Frontal cortex (tissue), 3 donors: ENCODE measurements at regions not wholly inside any gene's neighbourhood (a gene's known extent, or its start where the extent isn't known, plus 50 kb on each side); places are given as distances from the start of the nearest gene placed in this dataset.
"Not testable (repeated sequence)": the region's sequence is repeated elsewhere in the genome, so short reads cannot be mapped to it uniquely, and the experiment has no call there.

Experiments used
- DNase-seq, 2 donors: peaks; one replicate each; pipeline ENCODE4 v3.0.0; 2012; ENCODE audit warnings: low spot score in 2 of 2
- FAIRE-seq: peaks from 2 replicates; lab custom pipeline; 2012; peaks lifted over from hg19 to GRCh38; lab: Jason Lieb, UNC
- donor health status: control.
- donor health status: control.
- donor health status: control.

DNA sequence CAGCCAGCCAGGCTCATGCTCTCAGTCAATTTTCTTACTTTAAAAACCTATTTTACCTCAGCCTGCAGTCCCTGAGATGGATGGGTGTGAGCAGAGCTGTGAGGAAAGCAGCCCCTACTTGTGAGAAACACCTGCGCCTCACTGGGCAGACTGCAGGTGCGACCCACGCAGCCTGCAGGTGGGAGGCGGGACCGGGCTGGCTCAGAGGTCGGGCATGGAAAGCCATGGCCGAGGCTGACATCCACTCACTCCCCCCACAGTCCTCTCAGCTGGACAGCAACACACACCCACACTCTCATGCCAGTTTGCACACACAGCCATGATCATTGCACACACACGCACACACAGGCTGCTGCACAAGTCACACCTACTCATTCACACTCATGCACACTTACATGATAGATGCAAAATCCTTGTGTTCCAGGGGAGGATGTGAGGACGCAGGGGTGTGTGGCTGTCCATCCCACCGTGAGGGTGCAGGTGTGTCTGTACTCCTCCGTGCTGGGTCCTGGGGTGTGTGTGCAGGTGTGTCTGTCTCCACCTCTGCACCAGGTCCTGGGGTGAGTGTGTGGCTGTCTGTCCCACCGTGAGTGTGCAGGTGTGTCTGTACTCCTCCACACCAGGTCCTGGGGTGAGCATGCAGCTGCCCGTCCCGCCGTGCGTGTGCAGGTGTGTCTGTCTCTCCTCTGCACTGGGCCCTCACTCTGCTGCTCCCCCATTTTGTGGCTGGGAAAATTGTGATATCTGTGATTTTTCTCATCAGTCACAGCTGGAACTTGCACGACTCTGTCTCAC, 166.5 kb downstream of the RTP5 start:
- DNase-seq (no peak), FAIRE-seq (no peak)

DNA sequence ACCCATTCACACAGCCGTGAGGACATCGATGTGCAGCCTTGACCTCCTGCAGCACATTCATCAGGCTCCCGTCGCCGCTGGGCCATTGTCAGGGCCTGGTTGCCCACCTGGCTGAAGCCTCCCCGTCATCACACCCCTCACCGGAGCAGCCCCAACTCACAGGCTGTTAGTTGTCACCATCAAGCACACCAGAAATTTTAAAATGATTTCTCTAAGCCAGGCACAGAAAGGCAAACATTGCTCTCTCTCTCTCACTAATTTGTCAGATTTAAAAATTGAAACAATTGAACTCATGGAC, 167.1 kb downstream of the RTP5 start:
- FAIRE-seq (no peak), DNase-seq (no peak)

DNA sequence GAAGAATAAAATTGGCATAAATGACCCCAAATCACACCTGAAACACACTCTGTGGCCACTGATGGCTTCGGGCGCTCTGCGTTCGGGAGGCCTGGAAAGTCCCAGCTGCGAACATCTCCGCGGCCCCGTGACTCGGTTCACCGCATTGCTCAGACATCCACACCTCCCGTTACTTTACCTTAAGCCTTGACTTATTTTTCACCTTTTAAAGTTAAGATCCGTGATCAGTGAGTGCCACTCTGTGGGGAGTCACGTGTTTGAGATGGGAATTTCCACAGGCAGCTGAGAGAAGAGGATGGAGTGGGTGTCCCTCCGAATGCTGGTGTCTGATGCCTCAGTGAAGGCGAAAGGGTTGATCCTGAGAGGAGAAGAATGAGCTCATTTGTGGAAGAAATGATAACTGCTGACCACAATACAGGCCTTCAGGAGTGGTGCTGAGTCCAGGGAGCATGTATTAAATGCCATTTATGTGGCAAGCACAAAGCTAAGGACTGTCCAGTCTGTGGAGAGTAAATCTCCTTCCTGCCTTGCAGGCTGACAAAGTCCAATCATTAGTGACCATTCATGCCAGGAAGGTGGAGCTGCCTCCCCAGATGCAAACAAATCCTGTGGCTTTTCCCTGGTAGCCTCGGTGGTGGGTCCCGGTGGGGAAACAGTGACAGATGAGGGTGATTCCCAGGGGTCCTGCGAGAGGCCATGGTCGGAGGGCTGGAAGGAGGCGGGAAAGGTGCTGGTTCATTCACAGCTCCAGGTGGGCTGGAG, 168.8 kb downstream of the RTP5 start:
- FAIRE-seq (no peak), DNase-seq (no peak)

DNA sequence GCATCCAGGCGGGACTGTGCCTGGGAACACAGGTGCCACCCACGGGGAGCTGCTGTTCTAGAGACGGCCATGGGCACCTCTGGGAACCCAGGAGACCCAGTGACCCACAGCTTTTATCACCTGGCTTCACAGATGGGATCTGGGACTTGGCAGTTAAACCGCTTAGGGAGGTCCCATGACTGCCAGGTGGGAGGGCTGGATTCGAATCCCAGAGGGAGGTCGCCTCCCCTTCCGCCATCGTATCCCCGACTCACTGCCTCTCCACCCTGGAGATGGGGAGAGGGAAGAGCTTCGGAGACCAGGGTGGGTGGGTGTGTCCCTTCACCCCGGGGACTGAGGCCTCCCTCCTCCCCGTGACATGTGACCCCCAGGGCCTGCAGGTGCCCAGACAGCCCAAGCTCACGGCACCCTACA, 169.4 kb downstream of the RTP5 start:
- FAIRE-seq, result no peak
- no peak for DNase-seq

DNA sequence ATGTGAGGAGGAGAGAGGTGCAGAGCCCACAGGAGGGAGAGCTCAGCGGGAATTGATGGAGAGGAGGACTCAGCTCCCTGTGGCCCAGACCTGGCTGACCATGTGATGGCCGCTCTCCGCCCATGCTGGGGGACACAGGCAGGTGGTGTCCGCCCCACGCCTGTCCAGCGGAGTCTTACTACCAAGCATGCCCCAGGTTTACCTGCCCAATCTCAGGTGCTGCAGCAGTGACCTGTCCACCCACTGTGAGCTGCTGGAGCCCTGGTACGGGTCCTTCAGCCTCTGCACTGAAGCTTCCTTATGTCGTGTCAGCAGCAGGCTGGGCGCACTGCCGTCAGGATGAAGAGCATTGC, 170.8 kb downstream of the RTP5 start:
- FAIRE-seq, result no peak
- no peak for DNase-seq

DNA sequence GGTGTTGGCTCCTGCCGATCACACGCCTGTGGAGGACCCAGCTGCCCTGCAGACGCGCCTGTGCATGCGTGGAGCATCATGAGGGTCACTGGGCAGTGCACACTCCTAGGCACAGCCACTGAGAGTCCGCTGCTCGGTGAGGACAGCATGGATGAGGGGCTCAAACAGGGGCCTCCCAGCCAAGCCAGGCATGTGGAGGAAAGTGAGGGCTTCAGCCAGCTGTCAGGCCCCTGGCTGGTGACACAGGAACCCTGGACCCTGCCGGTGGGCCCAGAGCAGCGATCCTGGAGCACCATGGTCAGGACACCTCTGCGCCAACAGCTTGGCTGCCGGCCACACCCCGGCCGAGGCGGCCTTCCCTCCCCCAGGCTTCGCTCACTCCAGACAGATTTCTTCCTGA, 171.2 kb downstream of the RTP5 start:
- DNase-seq (no peak), FAIRE-seq (no peak)

DNA sequence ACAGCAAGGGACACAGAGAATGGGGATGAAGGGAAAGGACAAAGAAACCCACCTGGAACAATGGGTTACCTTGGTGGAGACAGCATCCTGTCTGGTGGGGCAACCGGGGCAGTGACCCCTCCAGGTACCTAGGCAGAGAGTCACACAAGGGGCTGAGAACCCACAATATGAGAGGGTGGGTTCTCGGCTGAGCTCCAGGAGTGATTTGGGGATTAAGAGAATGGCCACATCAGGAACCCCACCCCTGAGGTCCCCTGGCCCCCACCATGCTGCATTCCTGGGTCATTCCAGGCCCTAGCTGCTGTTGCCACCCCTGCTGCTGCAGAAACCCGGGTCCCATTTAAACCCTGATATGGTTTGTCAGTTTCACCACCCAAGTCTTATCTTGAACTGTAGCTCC, 172.3 kb downstream of the RTP5 start:
- DNase-seq (no peak), FAIRE-seq (no peak)

DNA sequence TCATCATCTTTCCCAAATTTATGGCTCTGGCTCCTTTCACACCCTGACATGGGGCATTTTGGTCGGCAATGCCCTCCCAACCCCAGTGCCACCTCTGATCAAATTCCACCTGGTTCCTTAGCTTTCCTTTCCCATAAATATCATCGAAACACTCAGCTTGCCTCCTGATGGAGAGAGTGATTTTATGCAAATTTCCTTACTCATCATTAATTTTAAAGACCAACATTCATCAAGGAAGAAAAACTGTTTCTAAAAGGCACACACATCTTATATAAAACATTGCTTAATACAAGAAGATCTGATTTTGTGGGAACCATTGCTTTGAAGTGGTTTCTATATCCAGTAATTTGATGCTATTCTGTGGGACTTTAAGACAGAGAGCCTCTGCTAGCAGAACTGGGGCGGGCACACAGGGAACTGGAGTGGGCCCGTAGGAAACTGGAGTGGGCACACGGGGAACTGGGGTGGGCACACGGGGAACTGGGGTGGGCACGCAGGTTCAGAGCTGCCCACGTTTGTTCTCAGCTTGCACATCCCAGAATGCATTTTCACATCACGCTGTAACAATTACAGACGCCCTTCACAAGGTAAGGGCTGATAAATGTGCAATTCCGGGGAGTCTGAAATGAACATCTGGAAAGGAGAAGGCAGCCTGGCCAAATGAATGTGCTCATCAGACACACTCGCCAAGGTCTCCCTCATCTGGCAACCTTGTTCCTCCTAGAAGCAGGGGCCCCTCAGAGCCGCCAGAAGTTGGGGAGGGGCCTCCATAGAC, 174.2 kb downstream of the RTP5 start:
- FAIRE-seq, result no peak
- no peak for DNase-seq

DNA sequence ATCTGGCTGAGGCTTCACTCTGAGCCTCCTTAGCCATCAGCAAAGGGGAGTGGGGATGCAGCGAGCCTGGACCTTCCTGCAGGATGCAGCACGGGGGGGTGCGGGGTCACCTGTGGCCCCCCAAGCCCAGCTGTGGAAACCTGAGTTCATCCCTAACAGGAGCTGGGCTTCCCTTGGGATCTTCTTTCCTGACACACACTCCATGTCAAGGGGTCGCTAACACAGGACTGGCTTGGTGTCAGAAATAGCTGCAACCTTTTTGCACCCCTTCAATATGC, 174.7 kb downstream of the RTP5 start:
- FAIRE-seq, result no peak
- DNase-seq, result no peak

DNA sequence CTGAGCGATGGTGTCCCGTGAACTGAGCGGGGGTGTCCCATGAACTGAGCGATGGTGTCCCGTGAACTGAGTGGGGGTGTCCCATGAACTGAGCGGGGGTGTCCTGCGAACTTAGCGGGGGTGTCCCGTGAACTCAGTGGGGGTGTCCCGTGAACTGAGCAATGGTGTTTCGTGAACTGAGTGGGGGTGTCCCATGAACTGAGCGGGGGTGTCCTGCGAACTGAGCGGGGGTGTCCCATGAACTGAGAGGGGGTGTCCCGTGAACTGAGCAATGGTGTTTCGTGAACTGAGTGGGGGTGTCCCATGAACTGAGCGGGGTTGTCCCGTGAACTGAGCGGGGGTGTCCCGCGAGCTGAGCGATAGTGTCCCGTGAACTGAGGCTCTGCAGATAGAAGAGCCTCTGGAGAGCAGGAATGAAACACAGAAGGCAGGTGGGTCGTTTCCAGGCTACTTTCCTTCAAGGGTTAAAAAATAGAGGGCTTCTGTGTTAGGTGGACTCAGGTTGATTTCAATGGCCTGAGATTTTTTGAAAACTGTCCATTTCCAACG, 176.1 kb downstream of the RTP5 start:
- not testable (repeated sequence) for FAIRE-seq, DNase-seq

DNA sequence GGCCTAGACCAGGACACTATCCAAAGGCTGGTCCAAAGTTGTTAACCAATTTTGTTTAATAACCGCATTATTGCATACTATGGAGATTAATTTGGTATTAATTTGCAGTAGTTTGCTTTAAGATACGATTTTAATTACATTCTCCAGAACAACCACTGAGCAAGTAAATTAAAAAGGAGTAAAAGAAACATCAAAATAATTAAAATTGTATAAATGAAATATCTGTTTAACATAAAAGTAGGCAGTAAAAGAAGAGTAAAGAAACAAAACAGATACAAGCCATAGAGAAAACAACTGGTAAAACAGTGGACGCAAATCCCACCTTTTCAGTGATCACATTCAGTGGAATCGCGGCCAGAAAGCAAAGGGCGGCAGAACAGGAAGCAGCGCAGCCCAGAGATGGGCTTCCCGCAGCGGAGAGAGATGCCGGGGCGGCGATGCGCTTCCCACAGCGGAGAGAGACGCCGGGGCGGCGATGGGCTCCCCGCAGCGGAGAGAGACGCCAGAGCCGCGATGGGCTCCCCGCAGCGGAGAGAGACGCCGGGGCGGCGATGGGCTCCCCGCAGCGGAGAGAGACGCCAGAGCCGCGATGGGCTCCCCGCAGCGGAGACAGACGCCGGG, 176.8 kb downstream of the RTP5 start:
- DNase-seq (no peak), FAIRE-seq (no peak)

DNA sequence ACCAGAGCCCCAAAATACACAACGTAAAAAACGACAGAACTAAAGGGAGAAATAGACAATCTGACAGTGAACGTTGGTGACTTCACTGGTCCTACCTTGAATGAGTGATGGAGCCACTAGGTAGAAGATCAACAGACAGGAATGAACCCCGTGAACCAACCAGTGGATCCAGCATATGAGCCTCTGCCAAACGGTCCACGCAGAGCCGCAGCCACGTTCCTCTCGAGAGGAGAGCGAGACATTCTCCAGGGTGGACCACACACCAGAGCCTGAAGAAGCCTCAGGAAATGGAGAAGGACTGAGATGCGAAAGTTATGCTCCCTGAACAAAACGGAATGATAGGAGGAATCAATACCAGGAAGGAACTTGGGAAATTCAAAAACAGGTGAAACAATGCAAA, 178.4 kb downstream of the RTP5 start:
- FAIRE-seq, result no peak
- DNase-seq, result no peak

DNA sequence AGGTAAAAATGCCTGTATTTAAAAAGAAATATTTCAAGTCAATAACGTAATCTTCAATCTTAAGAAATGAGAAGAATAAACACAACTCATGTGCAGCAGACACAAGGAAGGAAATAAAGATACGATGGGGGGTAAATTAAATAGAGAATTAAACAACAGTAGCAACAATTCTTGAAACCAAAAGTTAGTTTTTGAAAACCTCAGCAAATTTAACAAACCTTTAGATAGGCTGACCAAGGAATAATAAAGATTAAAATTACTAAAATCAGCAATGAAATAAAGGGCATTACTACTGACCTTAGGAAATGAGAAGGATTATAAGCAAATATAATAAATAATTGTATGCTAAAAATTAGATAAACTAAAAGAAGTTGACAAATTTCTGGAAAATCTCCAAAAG, 178.9 kb downstream of the RTP5 start:
- DNase-seq, result no peak
- FAIRE-seq, result no peak

DNA sequence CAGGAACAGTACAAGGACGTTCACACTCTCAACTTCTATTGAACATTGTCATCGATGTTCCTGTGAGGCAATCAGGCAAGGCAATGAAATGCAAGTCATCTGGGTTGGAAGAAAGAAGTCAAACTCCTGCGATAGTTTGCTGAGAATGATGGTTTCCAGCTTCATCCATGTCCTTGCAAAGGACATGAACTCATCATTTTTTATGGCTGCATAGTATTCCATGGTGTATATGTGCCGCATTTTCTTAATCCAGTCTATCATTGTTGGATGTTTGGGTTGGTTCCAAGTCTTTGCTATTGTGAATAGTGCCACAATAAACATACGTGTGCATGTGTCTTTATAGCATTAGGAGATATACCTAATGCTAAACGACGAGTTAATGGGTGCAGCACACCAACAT, 180.0 kb downstream of the RTP5 start:
- DNase-seq, FAIRE-seq: not testable (repeated sequence)

DNA sequence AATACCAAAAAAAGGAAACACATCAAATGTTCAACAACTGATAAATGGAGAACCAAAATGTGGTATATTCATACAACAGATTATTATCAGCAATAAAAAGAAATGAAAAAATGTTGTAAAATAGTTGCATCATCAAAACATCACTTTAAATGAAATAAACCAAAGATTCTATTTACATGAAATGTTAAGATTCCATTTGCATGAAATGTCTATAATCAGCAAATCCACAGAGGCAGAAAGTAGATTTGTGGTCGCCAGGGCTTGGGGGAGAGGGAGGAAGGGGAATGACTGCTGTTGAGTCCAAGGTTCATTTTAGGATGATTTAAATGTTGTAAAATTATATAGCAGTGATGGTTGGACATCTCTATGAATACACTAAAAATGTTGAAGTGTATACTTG, 181.9 kb downstream of the RTP5 start:
- DNase-seq (no peak), FAIRE-seq (no peak)

DNA sequence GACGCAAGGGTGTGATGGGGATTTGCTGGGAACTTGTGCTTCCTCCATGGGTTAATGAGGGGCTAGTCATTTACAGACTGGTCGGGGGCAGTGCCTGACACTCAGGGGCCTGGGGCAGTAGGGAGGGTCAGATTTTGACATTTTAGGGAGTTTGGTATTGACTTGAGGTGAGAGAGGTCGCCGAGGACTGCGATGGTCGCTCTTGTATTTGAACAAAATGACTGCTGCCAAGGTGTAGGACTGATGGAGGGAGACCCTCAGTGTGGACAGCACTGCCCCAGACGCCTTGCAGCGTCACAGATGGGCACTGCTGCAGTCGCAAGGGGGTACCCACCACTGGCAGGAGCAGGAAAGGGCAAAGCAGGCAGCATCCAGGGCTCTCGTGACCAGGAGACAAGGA, 182.9 kb downstream of the RTP5 start:
- FAIRE-seq (no peak), DNase-seq (no peak)

DNA sequence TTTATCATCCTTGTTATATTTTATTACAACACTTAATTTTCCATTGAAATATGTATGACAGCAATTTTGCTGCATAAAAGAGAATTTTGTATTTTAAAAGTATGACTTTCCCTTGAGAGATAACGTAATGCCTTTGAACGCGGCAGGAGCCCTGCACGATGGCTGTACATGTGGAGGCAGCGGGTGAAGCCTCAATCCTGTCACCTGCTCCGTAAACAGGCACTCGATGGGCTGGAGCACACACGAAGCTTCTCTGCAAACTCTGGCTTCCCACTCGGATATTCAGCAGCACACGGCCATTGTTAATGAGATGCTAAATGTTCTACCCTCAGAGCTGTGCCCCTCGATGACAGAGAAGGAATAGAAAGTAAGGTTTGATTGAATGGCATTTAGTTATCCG, 184.4 kb downstream of the RTP5 start:
- FAIRE-seq (no peak), DNase-seq (no peak)

DNA sequence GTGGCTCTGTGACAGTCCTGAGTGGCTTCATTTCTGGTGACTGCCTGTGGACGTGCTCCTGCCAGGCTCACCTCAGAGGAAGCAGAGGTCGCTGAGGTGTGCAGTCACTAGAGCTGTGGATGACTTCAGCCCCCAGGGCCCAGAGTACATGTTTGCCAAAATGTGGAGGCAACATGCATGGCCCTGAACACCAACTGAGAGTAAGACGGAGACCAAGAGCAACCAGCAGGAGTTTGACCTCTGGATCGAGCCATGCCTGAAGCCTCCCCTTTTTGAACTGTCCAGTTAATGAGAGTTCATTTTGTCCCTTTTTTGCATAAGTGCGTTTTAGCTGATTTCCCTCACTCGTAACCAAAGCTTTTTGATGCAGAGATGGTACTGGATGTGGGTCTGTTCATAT, 184.9 kb downstream of the RTP5 start:
- DNase-seq, result no peak
- no peak for FAIRE-seq

DNA sequence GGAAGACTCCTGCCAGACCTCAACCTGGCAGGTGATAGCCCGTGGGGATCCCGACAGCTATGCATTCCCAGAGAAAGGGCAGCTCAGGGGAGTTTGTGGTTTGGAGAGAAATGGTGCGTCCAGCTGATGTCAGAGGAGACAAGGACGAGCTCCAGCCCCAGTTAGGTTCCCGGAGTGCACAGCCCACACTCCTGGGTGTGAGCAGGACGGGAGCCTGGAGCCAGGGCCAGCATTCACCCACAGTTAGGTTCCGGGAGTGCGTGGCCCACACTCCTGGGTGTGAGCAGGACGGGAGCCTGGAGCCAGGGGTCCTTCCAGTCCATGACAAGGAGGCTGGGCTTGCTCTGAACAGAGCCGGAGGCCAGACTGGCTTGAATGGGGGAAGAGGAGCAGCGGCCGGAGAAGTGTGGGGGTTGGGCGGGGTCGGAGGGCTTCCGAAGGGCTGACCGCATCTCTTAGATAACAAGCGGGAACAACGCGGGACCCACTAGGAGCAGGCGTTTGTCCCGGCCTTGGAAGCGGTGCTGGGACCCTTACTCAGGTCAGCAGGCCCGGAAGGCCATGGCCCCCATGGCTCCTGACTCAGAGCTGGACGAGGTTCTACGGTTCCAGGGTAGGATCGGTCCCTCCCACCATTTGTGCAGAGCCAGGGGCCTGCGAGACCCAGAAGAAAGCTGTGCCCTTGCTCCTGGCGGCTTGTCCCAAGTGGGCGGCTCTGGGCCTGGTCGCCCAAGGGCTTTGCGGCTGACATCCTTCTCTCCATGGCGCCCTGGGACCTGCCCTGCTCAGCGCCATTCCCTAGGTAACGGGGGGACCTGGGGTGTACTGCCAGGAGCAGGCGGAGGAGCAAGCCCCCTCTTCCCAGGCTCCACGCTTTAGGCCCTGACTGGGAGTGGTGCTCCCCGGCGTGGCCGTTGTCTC, 185.6 kb downstream of the RTP5 start:
- FAIRE-seq (no peak), DNase-seq (no peak)

DNA sequence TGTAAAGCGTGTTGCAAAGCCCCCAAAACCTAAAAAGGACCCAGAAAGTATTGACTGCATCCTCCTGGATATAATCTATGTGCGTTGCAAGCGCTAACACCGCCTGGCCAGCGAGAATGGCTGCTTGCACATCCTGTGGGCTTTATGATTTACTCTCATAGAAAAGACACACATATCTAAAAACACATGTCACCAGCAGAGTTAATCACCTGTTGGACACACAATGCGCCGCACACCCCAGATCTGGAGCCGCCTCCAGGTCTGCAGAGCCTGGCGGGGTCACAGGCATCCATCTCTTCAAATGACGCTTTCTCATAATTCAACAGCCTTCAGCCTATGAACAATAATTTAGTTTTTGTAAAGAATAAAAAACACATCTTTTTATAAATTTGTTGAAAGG, 186.5 kb downstream of the RTP5 start:
- DNase-seq (no peak), FAIRE-seq (no peak)
